ENCODE measurements at regions not wholly inside any gene's neighbourhood (a gene's known extent, or its start where the extent isn't known, plus 50 kb on each side); places are given as distances from the start of the nearest gene placed in this dataset.

DNA sequence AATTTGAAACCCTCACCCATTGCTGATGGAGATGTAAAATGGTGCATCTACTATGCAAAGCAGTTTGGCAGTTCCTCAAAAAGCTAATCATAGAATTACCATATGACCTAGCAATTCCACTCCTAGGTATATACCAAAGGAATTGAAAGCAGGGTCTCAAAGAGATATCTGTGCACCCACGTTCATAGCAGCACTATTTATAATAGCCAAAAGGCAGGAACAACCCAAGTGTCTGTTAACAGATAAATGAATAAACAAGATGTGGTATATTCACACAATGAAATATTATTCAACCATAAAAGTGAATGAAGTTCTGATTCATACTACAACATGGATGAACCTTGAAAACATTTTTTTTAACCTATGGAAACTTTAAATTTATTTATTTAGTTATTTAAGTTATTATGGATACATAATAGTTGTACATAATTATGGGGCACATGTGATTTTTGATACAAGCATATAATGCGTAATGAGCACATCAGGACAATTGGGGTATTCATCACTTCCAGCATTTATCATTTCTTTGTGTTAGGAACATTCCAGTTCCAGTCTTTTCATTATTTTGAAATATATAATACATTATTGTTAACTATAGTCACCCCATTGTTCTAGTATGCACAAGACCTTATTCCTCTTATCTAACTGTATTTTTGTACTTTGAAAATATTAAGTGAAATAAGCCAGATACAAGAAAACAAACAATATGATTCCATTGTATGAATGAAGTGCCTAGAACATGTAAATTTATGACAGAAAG, 205.6 kb upstream of the CNKSR2 start:
- Histone ChIP-seq H3K4me1 (ENCODE audit: control insufficient read depth, insufficient read depth, low read length) (no peaks in the 10 kb centered on the region), H2AFZ (replicated peaks; ENCODE audit: low read length, poor library complexity) (no peak overlapping the region), H4K5ac (ENCODE audit: low read depth, low read length) (no peak overlapping the region), H4K91ac (ENCODE audit: insufficient read depth, low read depth, low read length) (no peak overlapping the region), H4K20me1 (ENCODE audit: insufficient read depth, low read length) (no peaks in the 10 kb centered on the region), H3K23ac (ENCODE audit: low read depth, low read length) (no peak overlapping the region), H3K9me3 (ENCODE audit: control insufficient read depth, insufficient read depth, low read length) (no peaks in the 10 kb centered on the region), H2BK120ac (ENCODE audit: low read depth, low read length) (no peak overlapping the region), H3K4me3 (ENCODE audit: insufficient read depth, low read depth, low read length) (no peak overlapping the region), H3K36me3 (ENCODE audit: control insufficient read depth, insufficient read depth, low read length) (no peaks in the 10 kb centered on the region), H3K27ac (ENCODE audit: insufficient read depth, low read length) (no peak overlapping the region), H2BK15ac (ENCODE audit: low read depth, low read length) (no peak overlapping the region), H4K8ac (ENCODE audit: low read depth in 2 of 2, low read length in 2 of 2) (no peak overlapping the region), H3K56ac (ENCODE audit: extremely low read depth, insufficient read depth, low read length) (no peak overlapping the region), H2BK5ac (ENCODE audit: low read depth, low read length, poor library complexity, severe bottlenecking) (no peak overlapping the region), H2BK20ac (ENCODE audit: low read depth, low read length) (no peak overlapping the region), H3K9ac (ENCODE audit: low read depth, low read length) (no peak overlapping the region), H3K14ac (replicated peaks; ENCODE audit: low read depth, low read length) (no peak overlapping the region), H3K79me1 (ENCODE audit: low read depth in 1 of 2, low read length in 2 of 2) (no peaks in the 10 kb centered on the region), H3K4ac (ENCODE audit: low read depth, low read length) (no peak overlapping the region), H3K27me3 (ENCODE audit: control insufficient read depth, insufficient read depth, low read length) (no peaks in the 10 kb centered on the region), H2AK5ac (ENCODE audit: low read depth, low read length) (no peak overlapping the region), H3K9me1 (ENCODE audit: insufficient read depth, low read length) (no peaks in the 10 kb centered on the region), H3K18ac (ENCODE audit: low read depth, low read length) (no peak overlapping the region), H3K4me2 (ENCODE audit: low read depth, low read length) (no peak overlapping the region), H2AK9ac (replicated peaks; ENCODE audit: low read depth, low read length, poor library complexity) (no peak overlapping the region)
- ChIA-PET CTCF (no interaction called here), POLR2A (ENCODE audit: unreplicated experiment) (no interaction called here)
- intact Hi-C loops (cut with micrococcal nuclease) (no loop called here), in situ Hi-C loops (cut with MboI; ENCODE audit: low sequenced_read_pairs) (loop anchor here (25.0 kb wide), 1 partner anchor 94 kb away; no protein-coding TSS in a partner anchor), dilution Hi-C loops (cut with HindIII; ENCODE audit: low sequenced_read_pairs, unreplicated experiment) (no loop called here)
- TF ChIP-seq, protein P1, sequence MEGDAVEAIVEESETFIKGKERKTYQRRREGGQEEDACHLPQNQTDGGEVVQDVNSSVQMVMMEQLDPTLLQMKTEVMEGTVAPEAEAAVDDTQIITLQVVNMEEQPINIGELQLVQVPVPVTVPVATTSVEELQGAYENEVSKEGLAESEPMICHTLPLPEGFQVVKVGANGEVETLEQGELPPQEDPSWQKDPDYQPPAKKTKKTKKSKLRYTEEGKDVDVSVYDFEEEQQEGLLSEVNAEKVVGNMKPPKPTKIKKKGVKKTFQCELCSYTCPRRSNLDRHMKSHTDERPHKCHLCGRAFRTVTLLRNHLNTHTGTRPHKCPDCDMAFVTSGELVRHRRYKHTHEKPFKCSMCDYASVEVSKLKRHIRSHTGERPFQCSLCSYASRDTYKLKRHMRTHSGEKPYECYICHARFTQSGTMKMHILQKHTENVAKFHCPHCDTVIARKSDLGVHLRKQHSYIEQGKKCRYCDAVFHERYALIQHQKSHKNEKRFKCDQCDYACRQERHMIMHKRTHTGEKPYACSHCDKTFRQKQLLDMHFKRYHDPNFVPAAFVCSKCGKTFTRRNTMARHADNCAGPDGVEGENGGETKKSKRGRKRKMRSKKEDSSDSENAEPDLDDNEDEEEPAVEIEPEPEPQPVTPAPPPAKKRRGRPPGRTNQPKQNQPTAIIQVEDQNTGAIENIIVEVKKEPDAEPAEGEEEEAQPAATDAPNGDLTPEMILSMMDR (conservative IDR thresholded peaks at IDR 0.05; ENCODE audit: low read depth, low read length) = no peak
- TF ChIP-seq SMC3 (IDR thresholded peaks at IDR 0.05; ENCODE audit: low read depth, low read length) (no peak), CHD1 (IDR thresholded peaks at IDR 0.05; ENCODE audit: low read depth, low read length) (no peak), RFX5 (IDR thresholded peaks at IDR 0.05; ENCODE audit: low read depth, low read length) (no peak), FOS (IDR thresholded peaks at IDR 0.05; ENCODE audit: low read depth, low read length) (no peak), MAFK (IDR thresholded peaks at IDR 0.05; ENCODE audit: low read depth, low read length) (no peak), MXI1 (IDR thresholded peaks at IDR 0.05; ENCODE audit: borderline replicate concordance, low read depth, low read length) (no peak), MAZ (IDR thresholded peaks at IDR 0.05; ENCODE audit: borderline replicate concordance, low read depth, low read length) (no peak), USF2 (IDR thresholded peaks at IDR 0.05; ENCODE audit: low read depth, low read length) (no peak), RAD21 (IDR thresholded peaks at IDR 0.05; ENCODE audit: low read length) (no peak), RCOR1 (IDR thresholded peaks at IDR 0.05; ENCODE audit: insufficient replicate concordance, low read length) (no peak), CEBPB (IDR thresholded peaks at IDR 0.05; ENCODE audit: low read depth, low read length) (no peak)
- ATAC-seq (ENCODE audit: low read depth) = no peak
- no TSS peak for BruUV-seq (replicated peaks)
- DNase-seq = no peak
- no CpG with 5 or more reads among the region's 2 CpGs for WGBS, 2 experiments (ENCODE audit: extremely low coverage in 2 of 2, insufficient read length in 1 of 2)

All from IMR-90 (cell line).